Spleen (tissue), 7 donors: ENCODE measurements at regions not wholly inside any gene's neighbourhood (a gene's known extent, or its start where the extent isn't known, plus 50 kb on each side); places are given as distances from the start of the nearest gene placed in this dataset.

Source experiments
- CTCF ChIP-seq, 11 experiments: fragments of 200-600 bp in 7 of 11; fragments of 450-650 bp in 4 of 11; sonication (generic) in 4 of 11; IDR thresholded peaks in 8 of 11; conservative IDR thresholded peaks in 3 of 11; 1 replicate in 7 of 11; 2 replicates in 4 of 11; pipeline versions ENCODE4 v1.4.0 to v1.8.0; 2016 to 2021; ENCODE audit warnings: antibody characterized with exemption in 11 of 11, inconsistent platforms in 4 of 11, mild to moderate bottlenecking in 1 of 11
- POLR2A ChIP-seq, 3 donors: fragments of 450-650 bp; IDR thresholded peaks; one replicate each; pipeline ENCODE4 v1.5.1; 2017; ENCODE audit warnings: antibody characterized with exemption in 3 of 3, mild to moderate bottlenecking in 1 of 3
- donor health status: DM: no; HTN: no; CAD: no; lungs with moderate emphysema.
- donor health status: DM: no; HTN: no; CAD: no.
- donor health status: DM: no; HTN: no; CAD: no.

GRCh38 chr3:23084367-23084766, 118.8 kb upstream of the UBE2E2 start:
- TF ChIP-seq CTCF (IDR thresholded peaks at IDR 0.05 in 8 of 11, conservative IDR thresholded peaks at IDR 0.05 in 3 of 11) (no peak), POLR2A (IDR thresholded peaks at IDR 0.05) (no peak)
